Tibial nerve (tissue), 4 donors: ENCODE measurements at regions not wholly inside any gene's neighbourhood (a gene's known extent, or its start where the extent isn't known, plus 50 kb on each side); places are given as distances from the start of the nearest gene placed in this dataset.

Source experiments
- CTCF ChIP-seq, 5 experiments: fragments of 200-600 bp in 3 of 5; fragments of 450-650 bp in 2 of 5; sonication (generic) in 3 of 5; IDR thresholded peaks; one replicate each; pipeline ENCODE4 v1.5.1; 2016 to 2019; ENCODE audit warnings: antibody characterized with exemption in 5 of 5, mild to moderate bottlenecking in 3 of 5, moderate library complexity in 2 of 5
- EP300 ChIP-seq, 2 donors: sonication (generic); formaldehyde crosslinking; IDR thresholded peaks; one replicate each; pipeline ENCODE4 v1.6.1; 2017; ENCODE audit warnings: antibody characterized with exemption in 2 of 2, mild to moderate bottlenecking in 1 of 2
- POLR2A ChIP-seq, 2 donors: fragments of 450-650 bp; IDR thresholded peaks; one replicate each; pipeline ENCODE4 v1.6.1; 2017; ENCODE audit warnings: antibody characterized with exemption in 2 of 2, mild to moderate bottlenecking in 2 of 2, moderate library complexity in 2 of 2

GRCh38 chr5:28404363-28405071, 1366.1 kb upstream of the CDH9 start:
- TF ChIP-seq POLR2A (IDR thresholded peaks at IDR 0.05) = no peak
- TF ChIP-seq EP300 (IDR thresholded peaks at IDR 0.05) = no peak
- no peak for TF ChIP-seq CTCF (IDR thresholded peaks at IDR 0.05)
